GM18858 (cell line): ENCODE measurements at regions not wholly inside any gene's neighbourhood (a gene's known extent, or its start where the extent isn't known, plus 50 kb on each side); places are given as distances from the start of the nearest gene placed in this dataset.
"Not testable (repeated sequence)": the region's sequence is repeated elsewhere in the genome, so short reads cannot be mapped to it uniquely, and the experiment has no call there.

Experiments used
- ATAC-seq: cut with Tn5 transposase; IDR thresholded peaks from one replicate; pipeline ENCODE4 v1.9.1; 2021; ENCODE audit not compliant: unreplicated experiment

- ATAC-seq: no peak
These were observed 136.7 kb downstream of the FGF10 start for GRCh38 chr5:44252545-44252944.

DNA sequence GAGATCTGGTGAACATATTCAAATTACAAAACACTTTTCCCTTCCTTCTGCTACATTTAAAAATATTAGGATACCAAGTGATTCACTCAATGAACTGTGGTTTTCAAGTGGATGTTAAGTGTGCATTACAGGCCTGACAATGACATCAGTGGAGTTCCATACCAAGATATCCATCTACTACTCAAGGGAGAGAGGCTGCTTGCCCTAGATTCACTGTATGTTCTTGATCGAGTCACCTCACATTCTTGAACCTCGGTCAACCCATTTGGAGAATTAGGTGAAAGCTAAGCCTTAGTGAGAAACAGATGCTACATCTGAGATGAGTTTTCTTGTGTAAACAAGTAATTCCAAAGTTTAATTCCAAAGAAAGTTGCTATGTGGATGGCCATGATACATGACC is 142.2 kb downstream of the FGF10 start:
- no peak for ATAC-seq

- ATAC-seq: no peak
These were observed 143.3 kb downstream of the FGF10 start for GRCh38 chr5:44245935-44246334.

DNA sequence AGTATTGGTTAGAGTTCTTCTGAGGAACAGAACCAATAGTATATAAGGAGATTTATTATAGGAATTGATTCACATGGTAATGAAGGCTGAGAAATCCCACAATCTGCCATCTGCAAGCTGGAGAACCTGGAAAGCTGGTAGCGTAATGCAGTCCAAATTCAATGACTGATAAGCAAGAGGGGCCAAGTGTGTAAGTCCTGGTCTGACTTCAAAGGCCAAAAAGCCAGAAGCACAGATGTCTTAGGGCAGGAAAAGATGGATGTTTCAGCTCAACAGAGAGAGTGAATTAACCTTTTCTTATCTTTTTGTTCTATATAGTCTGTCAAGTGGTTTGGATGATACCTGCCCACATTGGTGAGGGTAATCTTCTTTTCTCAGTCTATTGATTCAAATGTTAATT is 146.4 kb downstream of the FGF10 start:
- no peak for ATAC-seq

DNA sequence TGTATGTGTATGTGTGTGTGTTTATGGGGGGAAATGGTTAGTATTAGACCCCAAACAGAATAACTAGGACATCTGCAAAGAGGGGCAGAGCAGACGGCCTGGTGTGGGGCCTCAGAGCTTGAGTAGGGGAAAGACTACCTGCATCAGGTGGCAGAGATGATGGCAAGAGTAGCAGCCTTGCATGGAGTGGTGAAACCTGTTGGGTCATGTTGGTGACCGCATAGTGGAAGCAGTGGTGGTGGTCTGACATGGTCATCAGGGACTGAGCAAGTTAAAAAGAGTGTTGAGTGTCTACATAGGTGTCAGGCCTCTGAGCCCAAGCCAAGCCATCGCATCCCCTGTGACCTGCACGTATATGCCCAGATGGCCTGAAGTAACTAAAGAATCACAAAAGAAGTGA is 153.2 kb downstream of the FGF10 start:
- no peak for ATAC-seq

DNA sequence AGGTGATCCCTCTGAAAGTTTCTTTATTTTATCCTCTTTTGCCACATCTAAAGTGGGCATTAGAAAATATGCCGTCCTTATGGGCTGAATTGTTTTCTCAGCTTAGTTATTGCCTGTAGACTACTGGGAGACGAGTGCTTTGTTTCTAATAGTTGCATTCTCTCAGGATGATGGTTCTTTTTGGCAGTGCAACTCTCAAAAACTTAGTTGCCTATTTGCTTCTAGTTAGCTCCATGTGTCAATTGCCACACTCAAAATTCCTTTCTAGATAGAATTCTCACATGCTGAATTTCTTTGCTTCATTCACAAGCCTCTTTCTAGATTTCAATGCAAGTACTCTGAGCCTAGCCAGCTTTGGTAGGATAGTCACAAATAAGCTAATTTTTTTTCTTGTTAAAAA is 155.5 kb downstream of the FGF10 start:
- no peak for ATAC-seq

DNA sequence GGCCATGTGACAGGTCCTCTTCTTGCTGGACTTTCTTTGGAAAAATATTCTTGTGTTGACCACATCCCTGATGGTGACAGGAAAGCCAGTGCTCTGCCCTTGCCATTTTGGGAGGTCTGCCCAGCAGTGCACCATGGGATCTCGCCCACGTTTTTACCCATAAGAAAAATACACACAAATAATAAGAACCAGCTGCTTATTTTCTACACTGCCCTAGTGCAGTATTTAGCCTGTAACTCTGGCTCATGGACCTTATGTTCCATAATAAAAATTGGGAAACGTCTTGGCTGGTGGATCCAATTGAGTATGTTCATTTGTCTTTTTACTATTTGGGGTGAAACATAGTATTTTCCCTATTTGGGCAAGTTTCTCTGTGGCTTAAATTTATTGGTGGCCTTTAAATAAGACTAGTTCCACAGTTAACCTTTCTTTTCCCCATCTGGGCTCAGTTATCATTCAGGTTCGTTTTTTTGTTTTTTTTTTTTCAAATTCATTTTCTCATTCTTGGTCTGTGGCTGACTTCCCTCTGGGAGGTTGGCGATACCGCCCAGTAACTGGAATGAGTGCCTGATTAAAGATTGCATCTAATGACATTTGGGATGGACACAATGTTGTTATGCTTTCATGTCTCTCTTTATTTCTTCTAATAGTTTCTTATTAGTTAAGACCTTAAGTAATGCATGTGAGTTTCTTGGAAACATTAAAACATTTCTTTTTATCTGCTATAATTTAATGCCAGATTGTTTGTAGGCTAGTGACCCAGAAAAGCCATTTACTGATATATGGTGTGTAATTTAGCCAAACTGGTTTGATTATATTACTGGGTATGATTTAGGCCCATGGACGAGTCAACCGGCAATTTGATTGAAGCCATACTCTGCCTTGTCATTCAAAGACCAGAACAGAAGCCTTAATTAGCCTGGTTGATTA is 163.7 kb downstream of the FGF10 start:
- ATAC-seq: no peak

GRCh38 chr5:44199408-44199807 is 189.8 kb downstream of the FGF10 start:
- no peak for ATAC-seq

DNA sequence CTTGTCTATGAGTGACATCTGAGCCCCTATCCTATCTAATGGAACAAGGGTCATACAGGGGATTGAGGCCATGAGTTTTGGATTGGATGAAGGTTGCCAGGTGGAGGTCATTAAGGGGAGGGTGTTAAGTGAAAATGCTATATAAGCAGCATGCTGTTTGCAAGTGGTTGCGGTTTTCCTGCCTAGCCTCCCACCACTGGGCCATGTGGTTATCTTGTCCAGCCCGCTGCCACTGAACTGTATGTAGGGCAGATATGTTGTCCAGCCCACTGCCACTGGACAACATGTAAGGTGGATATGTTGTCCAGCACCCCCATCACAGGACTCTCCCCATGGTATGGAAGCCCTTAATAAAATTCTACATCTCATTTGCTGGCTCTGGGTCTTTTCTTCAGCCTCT is 200.0 kb downstream of the FGF10 start:
- ATAC-seq: no peak

DNA sequence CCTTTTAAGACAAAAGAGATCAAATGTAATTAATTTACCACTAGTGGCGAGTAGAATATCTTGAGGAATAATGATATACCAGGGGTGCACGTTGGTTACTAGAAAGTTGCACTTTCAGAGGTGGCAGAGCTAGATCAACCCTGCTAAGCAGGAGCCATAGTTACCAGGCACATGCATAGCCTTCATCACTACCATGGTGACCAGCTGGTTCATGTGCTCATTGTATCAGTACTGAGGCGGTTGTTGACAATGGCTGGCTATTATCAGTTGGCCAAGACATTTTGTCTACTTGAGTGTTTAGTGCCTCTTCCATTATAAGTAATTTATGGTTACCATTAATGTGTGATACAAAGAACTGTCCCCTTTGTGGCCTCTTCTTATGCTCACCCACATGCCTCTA is 201.2 kb downstream of the FGF10 start:
- ATAC-seq: no peak

GRCh38 chr5:44183753-44184152 is 205.5 kb downstream of the FGF10 start:
- ATAC-seq: no peak

GRCh38 chr5:44183312-44183711 is 205.9 kb downstream of the FGF10 start:
- ATAC-seq: no peak

GRCh38 chr5:44178414-44178813 is 210.8 kb downstream of the FGF10 start:
- no peak for ATAC-seq

- no peak for ATAC-seq
These were observed 221.7 kb downstream of the FGF10 start for GRCh38 chr5:44167540-44167939.

DNA sequence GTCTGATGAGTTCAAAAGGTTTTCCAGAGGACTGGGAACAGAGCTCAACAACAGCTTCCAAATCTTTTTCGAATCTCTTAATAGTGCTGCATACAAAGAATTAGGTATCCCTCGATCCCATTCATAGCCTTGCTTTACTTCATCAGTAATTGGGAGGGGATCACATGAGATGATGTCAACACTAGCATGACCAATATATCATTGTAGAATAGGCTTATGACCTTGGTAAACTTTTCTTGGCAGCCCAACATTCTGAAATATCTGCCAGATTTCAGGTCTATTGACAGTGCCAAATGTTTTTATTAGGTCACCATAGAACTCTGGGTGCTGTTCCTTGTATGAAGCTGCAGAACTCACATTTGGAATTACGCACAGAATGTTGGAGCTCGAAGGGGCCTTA is 228.9 kb downstream of the FGF10 start:
- ATAC-seq: no peak

DNA sequence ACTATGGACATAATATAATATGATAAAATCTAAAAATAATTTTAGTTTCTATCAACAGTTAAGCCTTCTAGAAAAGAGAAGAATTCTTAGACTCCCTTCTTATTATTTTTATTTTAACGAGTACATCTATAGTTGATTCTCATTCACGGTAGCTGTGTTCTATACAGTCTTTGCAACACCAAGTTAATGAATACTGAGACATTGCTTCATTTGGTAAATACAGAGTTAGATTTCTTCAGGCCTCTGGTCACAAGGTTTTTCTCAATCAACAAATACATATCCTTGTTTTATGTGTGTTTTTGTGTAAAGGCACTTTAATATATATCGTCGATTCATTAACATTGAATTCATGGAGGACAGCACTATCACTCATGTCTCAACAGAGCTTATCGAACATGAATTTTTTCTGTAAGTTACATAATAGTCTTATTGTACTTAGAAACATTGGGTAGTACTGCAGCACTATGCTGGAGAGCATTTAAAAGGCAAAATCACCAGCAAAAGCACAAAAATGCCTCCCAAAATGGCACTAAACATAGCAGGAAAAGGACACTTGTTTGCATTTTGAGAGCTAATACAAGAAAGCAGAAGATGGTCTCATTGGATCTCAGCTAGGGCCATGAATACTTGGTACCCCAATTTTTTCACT is 239.0 kb downstream of the FGF10 start:
- ATAC-seq: no peak

DNA sequence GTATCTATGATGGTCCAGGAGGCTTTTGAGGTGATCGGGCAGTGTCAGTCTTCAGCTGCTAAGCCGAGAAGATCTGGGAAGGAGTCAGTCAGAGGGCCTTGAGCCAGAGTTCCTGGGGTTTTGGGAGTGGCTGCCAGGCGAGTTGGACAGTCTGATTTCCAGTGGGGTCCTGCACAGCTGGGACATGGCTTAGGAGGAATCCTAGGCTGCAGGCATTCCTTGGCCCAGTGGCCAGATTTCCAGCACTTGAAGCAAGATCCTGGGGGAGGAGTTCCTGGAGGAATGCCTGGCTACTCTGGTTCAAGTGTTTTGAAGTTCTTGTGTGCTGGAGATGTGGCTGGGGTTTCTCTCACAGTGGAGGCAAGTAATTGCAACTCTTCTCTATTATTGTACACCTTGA is 271.3 kb downstream of the FGF10 start:
- not testable (repeated sequence) for ATAC-seq

DNA sequence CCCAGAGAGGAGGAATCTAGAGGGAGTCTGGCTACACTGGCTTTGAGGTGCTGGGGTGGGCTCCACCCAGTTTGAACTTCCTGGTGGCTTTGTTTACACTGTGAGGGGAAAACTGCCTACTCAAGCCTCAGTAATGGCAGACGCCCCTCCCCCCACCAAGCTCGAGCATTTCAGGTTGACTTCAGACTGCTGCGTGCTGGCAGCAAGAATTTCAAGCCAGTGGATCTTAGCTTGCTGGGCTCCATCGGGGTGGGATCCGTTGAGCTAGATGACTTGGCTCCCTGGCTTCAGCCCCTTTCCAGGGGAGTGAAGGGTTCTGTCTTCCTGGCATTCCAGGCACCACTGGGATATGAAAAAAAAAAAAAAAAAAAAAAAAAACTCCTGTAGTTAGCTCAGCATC is 281.0 kb downstream of the FGF10 start:
- not testable (repeated sequence) for ATAC-seq

DNA sequence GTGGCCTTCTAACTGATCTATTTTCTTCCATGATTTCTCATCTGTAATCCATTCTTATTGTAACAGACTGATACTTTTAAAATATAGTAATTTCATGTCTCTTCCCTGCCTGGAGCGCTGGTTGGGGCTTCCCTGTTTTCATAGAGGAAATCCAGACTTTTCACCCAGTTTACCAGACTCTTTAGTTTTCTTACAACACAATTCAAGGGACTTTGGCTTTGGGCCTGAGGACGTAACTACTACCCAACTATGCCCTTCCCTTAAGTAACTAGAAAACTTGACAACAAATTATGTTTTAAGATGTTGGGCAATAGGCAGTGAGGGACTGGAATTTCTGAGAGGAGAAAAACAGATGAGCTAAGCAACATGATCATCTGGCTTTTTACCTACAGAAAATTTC is 289.6 kb downstream of the FGF10 start:
- no peak for ATAC-seq

GRCh38 chr5:44089424-44090144 is 299.6 kb downstream of the FGF10 start:
- no peak for ATAC-seq

DNA sequence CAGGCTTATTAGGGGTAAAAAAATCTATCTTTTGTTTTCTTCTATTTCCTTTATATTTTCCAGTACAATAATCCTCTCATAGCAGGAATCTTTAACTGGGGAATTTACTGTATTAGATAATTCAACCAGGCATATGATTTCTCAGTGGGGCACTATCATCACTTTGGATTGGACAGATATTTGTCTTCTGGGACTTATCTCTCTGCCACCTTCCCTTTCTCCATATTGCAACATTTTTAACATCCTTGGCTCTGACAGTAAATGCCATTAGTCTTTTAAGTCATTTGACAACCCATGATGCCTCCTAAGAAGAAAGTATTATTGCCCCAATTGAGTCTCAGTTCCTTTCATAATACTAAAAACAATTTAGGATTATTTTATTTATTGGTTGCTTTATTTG is 304.1 kb downstream of the FGF10 start:
- no peak for ATAC-seq

GRCh38 chr5:44074547-44074946 is 314.7 kb downstream of the FGF10 start:
- ATAC-seq: not testable (repeated sequence)
